IMR-90 (cell line): ENCODE measurements at regions not wholly inside any gene's neighbourhood (a gene's known extent, or its start where the extent isn't known, plus 50 kb on each side); places are given as distances from the start of the nearest gene placed in this dataset.

ENCODE experiments used
- ATAC-seq: fragments of 200-7000 bp; cut with Tn5 transposase; 2 replicates; pipeline ENCODE4 v1.9.1; 2020; ENCODE audit warnings: low read depth, mild to moderate bottlenecking, moderate library complexity
- BruUV-seq: library from RNA; stranded (reverse); fragments of 400-500 nt; replicated peaks from 2 replicates; lab custom pipeline; 2021; lab: Mats Ljungman, UMichigan
- CTCF ChIA-PET: fragments of 300-600 bp; formaldehyde crosslinking; extraction: SDS; loops from one replicate; lab custom pipeline; 2021; ENCODE audit warnings: antibody characterized with exemption; lab: Yijun Ruan, JAX
- POLR2A ChIA-PET: fragments of 300-600 bp; sonication (Branson Sonifier 250); formaldehyde crosslinking; loops from one replicate; lab custom pipeline; 2022; ENCODE audit warnings: antibody characterized with exemption; ENCODE audit not compliant: unreplicated experiment; lab: Charles Lee
- DNase-seq: peaks from one replicate; pipeline ENCODE4 v3.0.0; 2013
- H2AFZ ChIP-seq: replicated peaks from 2 replicates; pipeline ENCODE3; 2013; ENCODE audit warnings: low read length, mild to moderate bottlenecking; ENCODE audit not compliant: poor library complexity
- H2AK5ac ChIP-seq: 2 replicates; pipeline ENCODE4 v1.6.1; 2013; ENCODE audit warnings: low read depth, low read length, inconsistent platforms
- H2AK9ac ChIP-seq: replicated peaks from 2 replicates; pipeline ENCODE3; 2013; ENCODE audit warnings: mild to moderate bottlenecking, low read depth, low read length, moderate library complexity; ENCODE audit not compliant: poor library complexity
- H2BK120ac ChIP-seq: 2 replicates; pipeline ENCODE4 v1.6.1; 2013; ENCODE audit warnings: low read depth, low read length, inconsistent platforms
- H2BK15ac ChIP-seq: 3 replicates; pipeline ENCODE4 v1.6.1; 2013; ENCODE audit warnings: low read depth, low read length, inconsistent platforms
- H2BK20ac ChIP-seq: 2 replicates; pipeline ENCODE4 v1.6.1; 2013; ENCODE audit warnings: low read depth, mild to moderate bottlenecking, inconsistent platforms, low read length, moderate library complexity
- H2BK5ac ChIP-seq: 2 replicates; pipeline ENCODE4 v1.6.1; 2013; ENCODE audit warnings: mild to moderate bottlenecking, low read depth, low read length, inconsistent platforms; ENCODE audit not compliant: poor library complexity, severe bottlenecking
- H3K14ac ChIP-seq: replicated peaks from 2 replicates; pipeline ENCODE4 v1.6.1; 2013; ENCODE audit warnings: low read depth, low read length, inconsistent platforms
- H3K18ac ChIP-seq: 2 replicates; pipeline ENCODE4 v1.6.1; 2013; ENCODE audit warnings: low read depth, low read length, control low read depth
- H3K23ac ChIP-seq: 2 replicates; pipeline ENCODE4 v1.6.1; 2013; ENCODE audit warnings: low read depth, low read length, inconsistent platforms
- H3K27ac ChIP-seq: 2 replicates; pipeline ENCODE4 v1.5.1; 2013; ENCODE audit warnings: mild to moderate bottlenecking, control low read depth, low read length; ENCODE audit not compliant: insufficient read depth
- H3K27me3 ChIP-seq: 2 replicates; pipeline ENCODE4 v1.6.1; 2013; ENCODE audit warnings: low read length; ENCODE audit not compliant: control insufficient read depth, insufficient read depth
- H3K36me3 ChIP-seq: 2 replicates; pipeline ENCODE4 v1.6.1; 2013; ENCODE audit warnings: low read length, mixed read lengths; ENCODE audit not compliant: control insufficient read depth, insufficient read depth
- H3K4ac ChIP-seq: 2 replicates; pipeline ENCODE4 v1.6.1; 2013; ENCODE audit warnings: low read depth, low read length, inconsistent platforms
- H3K4me1 ChIP-seq: 2 replicates; pipeline ENCODE4 v1.6.1; 2013; ENCODE audit warnings: low read length, mixed read lengths; ENCODE audit not compliant: control insufficient read depth, insufficient read depth
- H3K4me2 ChIP-seq: 2 replicates; pipeline ENCODE4 v1.6.1; 2013; ENCODE audit warnings: low read depth, mild to moderate bottlenecking, control low read depth, low read length, moderate library complexity
- H3K4me3 ChIP-seq: 2 replicates; pipeline ENCODE4 v1.5.1; 2013; ENCODE audit warnings: low read depth, mild to moderate bottlenecking, control low read depth, low read length, moderate library complexity; ENCODE audit not compliant: insufficient read depth
- H3K56ac ChIP-seq: 2 replicates; pipeline ENCODE4 v1.6.1; 2013; ENCODE audit warnings: low read length, inconsistent platforms; ENCODE audit not compliant: insufficient read depth; ENCODE audit errors: extremely low read depth
- H3K79me1 ChIP-seq, 2 experiments: 2 replicates each; pipeline ENCODE4 v1.6.1; 2013; ENCODE audit warnings: low read length in 2 of 2, inconsistent platforms in 1 of 2, low read depth in 1 of 2
- H3K9ac ChIP-seq: 2 replicates; pipeline ENCODE4 v1.6.1; 2013; ENCODE audit warnings: low read depth, low read length, control low read depth
- H3K9me1 ChIP-seq: 2 replicates; pipeline ENCODE4 v1.6.1; 2013; ENCODE audit warnings: low read length, inconsistent platforms; ENCODE audit not compliant: insufficient read depth
- H3K9me3 ChIP-seq: 2 replicates; pipeline ENCODE4 v1.6.1; 2013; ENCODE audit warnings: low read length; ENCODE audit not compliant: control insufficient read depth, insufficient read depth
- H4K20me1 ChIP-seq: 2 replicates; pipeline ENCODE4 v1.6.1; 2013; ENCODE audit warnings: low read length, inconsistent platforms; ENCODE audit not compliant: insufficient read depth
- H4K5ac ChIP-seq: 2 replicates; pipeline ENCODE4 v1.6.1; 2013; ENCODE audit warnings: mild to moderate bottlenecking, low read depth, low read length, control low read depth
- H4K8ac ChIP-seq, 2 experiments: 2 replicates each; pipeline ENCODE4 v1.6.1; 2013; ENCODE audit warnings: low read depth in 2 of 2, low read length in 2 of 2, control low read depth in 1 of 2, inconsistent platforms in 1 of 2
- H4K91ac ChIP-seq: 2 replicates; pipeline ENCODE4 v1.6.1; 2013; ENCODE audit warnings: low read depth, low read length, inconsistent platforms; ENCODE audit not compliant: insufficient read depth
- BHLHE40 ChIP-seq: fragments of 150-350 bp; IDR thresholded peaks from 2 replicates; pipeline ENCODE4 v1.6.1; 2016; ENCODE audit warnings: mild to moderate bottlenecking, low read depth, low read length
- CEBPB ChIP-seq: IDR thresholded peaks from 2 replicates; pipeline ENCODE4 v1.6.1; 2012; ENCODE audit warnings: low read depth, low read length, improper control_type of control experiment
- CHD1 ChIP-seq: IDR thresholded peaks from 2 replicates; pipeline ENCODE4 v1.6.1; 2012; ENCODE audit warnings: low read depth, low read length, improper control_type of control experiment
- ELK1 ChIP-seq: fragments of 150-350 bp; IDR thresholded peaks from 2 replicates; pipeline ENCODE4 v1.6.1; 2016; ENCODE audit warnings: low read depth, mild to moderate bottlenecking, low read length, moderate library complexity, borderline replicate concordance
- FOS ChIP-seq: fragments of 150-350 bp; IDR thresholded peaks from 2 replicates; pipeline ENCODE4 v1.6.1; 2016; ENCODE audit warnings: low read depth, low read length
- MAFK ChIP-seq: IDR thresholded peaks from 2 replicates; pipeline ENCODE4 v1.6.1; 2012; ENCODE audit warnings: low read depth, low read length, improper control_type of control experiment
- MAZ ChIP-seq: IDR thresholded peaks from 2 replicates; pipeline ENCODE4 v1.6.1; 2012; ENCODE audit warnings: low read depth, mild to moderate bottlenecking, low read length, improper control_type of control experiment, moderate library complexity, borderline replicate concordance
- MXI1 ChIP-seq: IDR thresholded peaks from 2 replicates; pipeline ENCODE4 v1.6.1; 2012; ENCODE audit warnings: low read depth, mild to moderate bottlenecking, low read length, moderate library complexity, borderline replicate concordance
- NFE2L2 ChIP-seq: fragments of 150-350 bp; IDR thresholded peaks from 2 replicates; pipeline ENCODE4 v1.6.1; 2016; ENCODE audit warnings: low read depth, mild to moderate bottlenecking, low read length
- POLR2A ChIP-seq: IDR thresholded peaks from 2 replicates; pipeline ENCODE4 v1.6.1; 2012; ENCODE audit warnings: mild to moderate bottlenecking, low read depth, low read length
- RAD21 ChIP-seq: IDR thresholded peaks from 2 replicates; pipeline ENCODE4 v1.6.1; 2012; ENCODE audit warnings: low read length, improper control_type of control experiment
- RCOR1 ChIP-seq: IDR thresholded peaks from 2 replicates; pipeline ENCODE4 v1.6.1; 2012; ENCODE audit warnings: mild to moderate bottlenecking, low read length, improper control_type of control experiment; ENCODE audit not compliant: insufficient replicate concordance
- RFX5 ChIP-seq: IDR thresholded peaks from 2 replicates; pipeline ENCODE4 v1.8.0; 2012; ENCODE audit warnings: low read depth, mild to moderate bottlenecking, low read length, moderate library complexity
- SMC3 ChIP-seq: fragments of 150-350 bp; IDR thresholded peaks from 2 replicates; pipeline ENCODE4 v1.6.1; 2016; ENCODE audit warnings: low read depth, mild to moderate bottlenecking, antibody characterized with exemption, low read length, moderate library complexity
- WGBS, 2 experiments: methylation state at CpG; one replicate each; pipeline versions ENCODE4 v1.1.5 to v1.1.7; 2013; ENCODE audit warnings: missing lambda C conversion rate in 2 of 2; ENCODE audit not compliant: insufficient read length in 1 of 2; ENCODE audit errors: extremely low coverage in 2 of 2; 5-methylcytosine and 5-hydroxymethylcytosine counted together
- dilution Hi-C: fragments of 300-500 bp; cut with HindIII; formaldehyde crosslinking; loops from one replicate; pipeline ENCODE4 v1.14.3; 2018; ENCODE audit warnings: low sequenced_read_pairs; ENCODE audit not compliant: unreplicated experiment
- in situ Hi-C: fragments of 300-500 bp; cut with MboI; formaldehyde crosslinking; loops from 3 replicates; pipeline ENCODE4 v1.14.3; 2019; ENCODE audit warnings: low sequenced_read_pairs, inconsistent platforms, mixed read lengths
- intact Hi-C: fragments of 100-400 bp; cut with micrococcal nuclease; formaldehyde crosslinking; loops from 2 replicates; pipeline ENCODE4 v1.10.0; 2022
- TF ChIP-seq, protein P1 (sequence below): conservative IDR thresholded peaks from 2 replicates; pipeline ENCODE4 v1.5.1; 2012; ENCODE audit warnings: mild to moderate bottlenecking, low read depth, low read length, improper control_type of control experiment
- TF ChIP-seq, protein P2 (sequence below): fragments of 150-350 bp; IDR thresholded peaks from 2 replicates; pipeline ENCODE4 v1.6.1; 2017; ENCODE audit warnings: mild to moderate bottlenecking, antibody characterized with exemption, low read length, low read depth

DNA sequence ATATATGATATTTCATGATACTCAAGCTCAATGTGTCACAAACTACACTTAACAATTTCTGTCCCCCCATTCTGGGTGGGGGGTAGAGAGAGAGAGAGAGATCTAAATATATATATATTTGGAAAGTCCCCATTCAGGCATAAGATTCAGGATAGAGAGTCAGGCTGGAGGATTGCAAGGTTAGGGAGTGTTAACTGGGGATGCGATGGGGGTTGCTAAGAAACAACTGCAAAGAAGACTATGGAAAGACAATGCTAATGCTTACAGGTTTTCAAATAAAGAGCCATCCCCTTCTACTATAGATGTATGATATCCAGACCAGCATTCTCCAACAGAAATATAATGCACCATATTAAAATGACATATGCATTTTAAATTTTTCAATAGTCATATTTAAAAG is 79.2 kb upstream of the OR5AK2 start:
- Histone ChIP-seq H3K9ac (no peak overlapping the region), H3K4me3 (no peak overlapping the region), H3K4ac (no peak overlapping the region), H3K36me3 (no peaks in the 10 kb centered on the region), H3K23ac (no peak overlapping the region), H3K9me1 (no peaks in the 10 kb centered on the region), H2AK5ac (no peak overlapping the region), H3K4me1 (no peaks in the 10 kb centered on the region), H2AK9ac (no peak overlapping the region), H2BK120ac (no peak overlapping the region), H4K20me1 (no peaks in the 10 kb centered on the region), H3K56ac (no peak overlapping the region), H3K79me1 (no peaks in the 10 kb centered on the region), H2BK20ac (no peak overlapping the region), H3K18ac (no peak overlapping the region), H2BK15ac (no peak overlapping the region), H4K8ac (no peak overlapping the region), H3K9me3 (no peaks in the 10 kb centered on the region), H2AFZ (no peak overlapping the region), H3K27me3 (no peaks in the 10 kb centered on the region), H4K5ac (no peak overlapping the region), H4K91ac (no peak overlapping the region), H3K14ac (no peak overlapping the region), H3K4me2 (no peak overlapping the region), H2BK5ac (no peak overlapping the region), H3K27ac (no peak overlapping the region)
- ChIA-PET CTCF (no interaction called here), POLR2A (no interaction called here)
- in situ Hi-C loops: no loop called here
- intact Hi-C loops: no loop called here
- DNase-seq: no peak
- no TSS peak for BruUV-seq
- ATAC-seq: no peak
- WGBS, 2 experiments: no CpG with 5 or more reads among the region's 1 CpG
- TF ChIP-seq RFX5 (no peak), MXI1 (no peak), CHD1 (no peak), FOS (no peak), CEBPB (no peak), MAZ (no peak), SMC3 (no peak), RAD21 (no peak), BHLHE40 (no peak), MAFK (no peak), NFE2L2 (no peak), POLR2A (no peak), ELK1 (no peak), RCOR1 (no peak)
- TF ChIP-seq, protein P1, sequence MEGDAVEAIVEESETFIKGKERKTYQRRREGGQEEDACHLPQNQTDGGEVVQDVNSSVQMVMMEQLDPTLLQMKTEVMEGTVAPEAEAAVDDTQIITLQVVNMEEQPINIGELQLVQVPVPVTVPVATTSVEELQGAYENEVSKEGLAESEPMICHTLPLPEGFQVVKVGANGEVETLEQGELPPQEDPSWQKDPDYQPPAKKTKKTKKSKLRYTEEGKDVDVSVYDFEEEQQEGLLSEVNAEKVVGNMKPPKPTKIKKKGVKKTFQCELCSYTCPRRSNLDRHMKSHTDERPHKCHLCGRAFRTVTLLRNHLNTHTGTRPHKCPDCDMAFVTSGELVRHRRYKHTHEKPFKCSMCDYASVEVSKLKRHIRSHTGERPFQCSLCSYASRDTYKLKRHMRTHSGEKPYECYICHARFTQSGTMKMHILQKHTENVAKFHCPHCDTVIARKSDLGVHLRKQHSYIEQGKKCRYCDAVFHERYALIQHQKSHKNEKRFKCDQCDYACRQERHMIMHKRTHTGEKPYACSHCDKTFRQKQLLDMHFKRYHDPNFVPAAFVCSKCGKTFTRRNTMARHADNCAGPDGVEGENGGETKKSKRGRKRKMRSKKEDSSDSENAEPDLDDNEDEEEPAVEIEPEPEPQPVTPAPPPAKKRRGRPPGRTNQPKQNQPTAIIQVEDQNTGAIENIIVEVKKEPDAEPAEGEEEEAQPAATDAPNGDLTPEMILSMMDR: no peak
- TF ChIP-seq, protein P2, sequence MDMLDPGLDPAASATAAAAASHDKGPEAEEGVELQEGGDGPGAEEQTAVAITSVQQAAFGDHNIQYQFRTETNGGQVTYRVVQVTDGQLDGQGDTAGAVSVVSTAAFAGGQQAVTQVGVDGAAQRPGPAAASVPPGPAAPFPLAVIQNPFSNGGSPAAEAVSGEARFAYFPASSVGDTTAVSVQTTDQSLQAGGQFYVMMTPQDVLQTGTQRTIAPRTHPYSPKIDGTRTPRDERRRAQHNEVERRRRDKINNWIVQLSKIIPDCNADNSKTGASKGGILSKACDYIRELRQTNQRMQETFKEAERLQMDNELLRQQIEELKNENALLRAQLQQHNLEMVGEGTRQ: no peak
- dilution Hi-C loops: no loop called here
